PC-3 (cell line): ENCODE measurements at regions not wholly inside any gene's neighbourhood (a gene's known extent, or its start where the extent isn't known, plus 50 kb on each side); places are given as distances from the start of the nearest gene placed in this dataset.

Experiments
- ATAC-seq: fragments of 200-7000 bp; cut with Tn5 transposase; 2 replicates; pipeline ENCODE4 v1.9.1; 2020; ENCODE audit warnings: mild to moderate bottlenecking, moderate library complexity
- BruUV-seq: library from RNA; stranded (reverse); fragments of 400-500 nt; replicated peaks from 2 replicates; lab custom pipeline; 2021; lab: Mats Ljungman, UMichigan
- CTCF ChIA-PET: fragments of 300-600 bp; sonication (Branson Sonifier 250); formaldehyde crosslinking; loops from one replicate; lab custom pipeline; 2022; ENCODE audit warnings: antibody characterized with exemption; lab: Charles Lee
- POLR2A ChIA-PET: fragments of 300-600 bp; sonication (Branson Sonifier 250); formaldehyde crosslinking; loops from one replicate; lab custom pipeline; 2022; ENCODE audit warnings: antibody characterized with exemption; ENCODE audit not compliant: unreplicated experiment; lab: Charles Lee
- DNase-seq: peaks from one replicate; pipeline ENCODE4 v3.0.0-alpha.2; 2015
- H2AFZ ChIP-seq: fragments of 300-600 bp; sonication (generic); 2 replicates; pipeline ENCODE4 v1.6.0; 2016; ENCODE audit warnings: antibody characterized with exemption, low read length
- H3F3A ChIP-seq: fragments of 300-600 bp; sonication (generic); one replicate; pipeline ENCODE4 v1.6.0; 2017; ENCODE audit warnings: antibody characterized with exemption, low read length, control low read depth, mild to moderate bottlenecking; ENCODE audit not compliant: unreplicated experiment
- H3K27ac ChIP-seq: fragments of 300-600 bp; sonication (generic); 2 replicates; pipeline ENCODE4 v1.5.1; 2016; ENCODE audit warnings: mild to moderate bottlenecking, low read length
- H3K27me3 ChIP-seq: fragments of 300-600 bp; sonication (generic); 2 replicates; pipeline ENCODE4 v1.6.1; 2016; ENCODE audit warnings: low read length, mixed read lengths
- H3K36me3 ChIP-seq: fragments of 300-600 bp; sonication (generic); 2 replicates; pipeline ENCODE4 v1.6.1; 2016; ENCODE audit warnings: low read depth, mixed run types, low read length, mixed read lengths
- H3K4me1 ChIP-seq: fragments of 300-600 bp; sonication (generic); 2 replicates; pipeline ENCODE4 v1.5.1; 2016; ENCODE audit warnings: low read length; ENCODE audit not compliant: insufficient read depth
- H3K4me2 ChIP-seq: fragments of 300-600 bp; sonication (generic); 2 replicates; pipeline ENCODE4 v1.6.0; 2016; ENCODE audit warnings: low read length
- H3K4me3 ChIP-seq: fragments of 300-600 bp; sonication (generic); 2 replicates; pipeline ENCODE4 v1.5.1; 2016; ENCODE audit warnings: mild to moderate bottlenecking, low read length, mixed read lengths
- H3K79me2 ChIP-seq: fragments of 300-600 bp; sonication (generic); 2 replicates; pipeline ENCODE4 v1.6.1; 2017; ENCODE audit warnings: low read length, mixed read lengths
- H3K9ac ChIP-seq: fragments of 300-600 bp; sonication (generic); 2 replicates; pipeline ENCODE4 v1.6.0; 2016; ENCODE audit warnings: mild to moderate bottlenecking, low read length
- H3K9me2 ChIP-seq: fragments of 300-600 bp; sonication (generic); replicated peaks from 2 replicates; pipeline ENCODE4 v1.6.1; 2016; ENCODE audit warnings: mixed run types, low read length, mixed read lengths
- H3K9me3 ChIP-seq: fragments of 300-600 bp; sonication (generic); 2 replicates; pipeline ENCODE4 v1.6.1; 2016; ENCODE audit warnings: low read length, mixed read lengths
- H4K20me1 ChIP-seq: fragments of 300-600 bp; sonication (generic); 2 replicates; pipeline ENCODE4 v1.6.1; 2016; ENCODE audit warnings: low read length, mixed read lengths
- EZH2 ChIP-seq: fragments of 300-600 bp; sonication (generic); IDR thresholded peaks from one replicate; pipeline ENCODE4 v1.6.1; 2017; ENCODE audit warnings: antibody characterized with exemption, mild to moderate bottlenecking, low read length; ENCODE audit not compliant: unreplicated experiment
- EZH2phosphoT487 ChIP-seq: fragments of 300-600 bp; sonication (generic); IDR thresholded peaks from 2 replicates; pipeline ENCODE4 v1.6.1; 2018; ENCODE audit warnings: mild to moderate bottlenecking, antibody characterized with exemption, low read length, borderline replicate concordance
- intact Hi-C: fragments of 100-400 bp; cut with micrococcal nuclease; formaldehyde crosslinking; loops from 2 replicates; pipeline ENCODE4 v1.9.0; 2023
- TF ChIP-seq, protein P1 (sequence below): fragments of 300-600 bp; sonication (generic); conservative IDR thresholded peaks from 2 replicates; pipeline ENCODE4 v1.5.1; 2017; ENCODE audit warnings: antibody characterized with exemption, low read depth, mild to moderate bottlenecking, low read length

DNA sequence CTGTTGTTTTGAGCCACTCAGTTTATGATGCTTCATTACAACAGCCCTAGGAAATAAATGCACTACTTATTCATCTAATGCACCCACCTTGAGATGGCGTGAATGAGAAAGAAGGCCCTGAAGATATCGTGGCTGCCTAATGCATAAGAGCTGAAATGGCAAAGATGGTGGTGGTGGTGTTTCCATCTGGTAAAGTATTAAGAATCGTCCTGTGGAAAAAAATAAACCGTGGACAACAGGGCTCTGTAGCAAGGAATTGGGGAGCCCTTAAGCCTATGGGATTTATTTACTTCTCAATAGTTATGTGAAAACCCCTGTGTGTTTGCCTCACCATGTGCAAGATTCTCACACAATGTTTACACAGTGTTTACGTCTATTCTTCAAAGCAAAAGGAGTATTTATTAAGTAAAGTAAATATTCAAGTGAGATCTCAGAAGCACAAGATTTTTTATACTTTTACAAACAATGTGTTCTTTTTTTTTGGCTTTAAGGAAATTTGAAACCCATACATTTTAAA, 1555.2 kb upstream of the FLRT2 start:
- intact Hi-C loops, result no loop called here
- no peak overlapping the region for H2AFZ ChIP-seq
- POLR2A ChIA-PET, result no interaction called here

DNA sequence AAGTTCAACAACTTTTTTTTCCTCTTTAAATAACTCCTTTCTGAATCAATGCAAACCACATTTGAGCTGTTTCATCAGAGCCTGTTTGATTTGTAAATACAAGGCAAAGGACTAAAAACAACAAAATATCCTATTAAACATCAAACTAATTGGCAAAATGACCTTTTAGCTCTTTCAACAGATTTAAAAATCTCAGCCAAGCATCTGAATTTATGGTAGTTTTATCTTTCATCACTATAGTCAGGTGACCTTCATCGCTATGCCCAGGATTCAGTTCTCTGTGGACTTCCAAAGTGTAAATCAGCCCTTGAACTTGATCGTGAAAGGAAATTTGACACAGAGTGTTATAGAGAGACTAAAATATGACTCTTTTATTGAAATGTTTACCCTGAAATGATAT, 1554.5 kb upstream of the FLRT2 start:
- H3K9me2 ChIP-seq, result no peaks in the 10 kb centered on the region
- H3K4me3 ChIP-seq, result no peak overlapping the region
- H2AFZ ChIP-seq, result no peak overlapping the region
- no peaks in the 10 kb centered on the region for H3K36me3 ChIP-seq
- no peaks in the 10 kb centered on the region for H3K79me2 ChIP-seq
- H3K4me1 ChIP-seq, result no peaks in the 10 kb centered on the region
- H3K27ac ChIP-seq, result no peak overlapping the region
- no peak for DNase-seq
- ATAC-seq, result no peak
- no peak overlapping the region for H3K4me2 ChIP-seq
- intact Hi-C loops, result no loop called here
- no peak overlapping the region for H3K9ac ChIP-seq
- H4K20me1 ChIP-seq, result no peaks in the 10 kb centered on the region
- CTCF ChIA-PET, result no interaction called here
- H3K27me3 ChIP-seq, result no peaks in the 10 kb centered on the region
- no peaks in the 10 kb centered on the region for H3F3A ChIP-seq
- TF ChIP-seq, protein P1, sequence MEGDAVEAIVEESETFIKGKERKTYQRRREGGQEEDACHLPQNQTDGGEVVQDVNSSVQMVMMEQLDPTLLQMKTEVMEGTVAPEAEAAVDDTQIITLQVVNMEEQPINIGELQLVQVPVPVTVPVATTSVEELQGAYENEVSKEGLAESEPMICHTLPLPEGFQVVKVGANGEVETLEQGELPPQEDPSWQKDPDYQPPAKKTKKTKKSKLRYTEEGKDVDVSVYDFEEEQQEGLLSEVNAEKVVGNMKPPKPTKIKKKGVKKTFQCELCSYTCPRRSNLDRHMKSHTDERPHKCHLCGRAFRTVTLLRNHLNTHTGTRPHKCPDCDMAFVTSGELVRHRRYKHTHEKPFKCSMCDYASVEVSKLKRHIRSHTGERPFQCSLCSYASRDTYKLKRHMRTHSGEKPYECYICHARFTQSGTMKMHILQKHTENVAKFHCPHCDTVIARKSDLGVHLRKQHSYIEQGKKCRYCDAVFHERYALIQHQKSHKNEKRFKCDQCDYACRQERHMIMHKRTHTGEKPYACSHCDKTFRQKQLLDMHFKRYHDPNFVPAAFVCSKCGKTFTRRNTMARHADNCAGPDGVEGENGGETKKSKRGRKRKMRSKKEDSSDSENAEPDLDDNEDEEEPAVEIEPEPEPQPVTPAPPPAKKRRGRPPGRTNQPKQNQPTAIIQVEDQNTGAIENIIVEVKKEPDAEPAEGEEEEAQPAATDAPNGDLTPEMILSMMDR, result no peak
- TF ChIP-seq EZH2phosphoT487 (no peak), EZH2 (no peak)
- H3K9me3 ChIP-seq, result peaks cover 5% of the 10 kb centered on the region
- BruUV-seq, result no TSS peak
- POLR2A ChIA-PET, result no interaction called here

More for the DNA sequence above, 1555.2 kb upstream of the FLRT2 start:
- no peaks in the 10 kb centered on the region for H3K9me2 ChIP-seq
- H3K27me3 ChIP-seq, result no peaks in the 10 kb centered on the region
- DNase-seq (no peak), ATAC-seq (no peak)
- H3K27ac ChIP-seq, result no peak overlapping the region
- no peak overlapping the region for H3K4me2 ChIP-seq
- no peaks in the 10 kb centered on the region for H3K79me2 ChIP-seq
- H4K20me1 ChIP-seq, result no peaks in the 10 kb centered on the region
- H3K9me3 ChIP-seq, result peaks cover 4% of the 10 kb centered on the region; the same call in 1 of the 2 replicates
- H3K4me3 ChIP-seq, result no peak overlapping the region
- no TSS peak for BruUV-seq
- TF ChIP-seq, protein P1, result no peak
- no peak for TF ChIP-seq EZH2
- no peak for TF ChIP-seq EZH2phosphoT487
- no peaks in the 10 kb centered on the region for H3K36me3 ChIP-seq
- no peaks in the 10 kb centered on the region for H3K4me1 ChIP-seq
- CTCF ChIA-PET, result no interaction called here
- no peaks in the 10 kb centered on the region for H3F3A ChIP-seq
- no peak overlapping the region for H3K9ac ChIP-seq

DNA sequence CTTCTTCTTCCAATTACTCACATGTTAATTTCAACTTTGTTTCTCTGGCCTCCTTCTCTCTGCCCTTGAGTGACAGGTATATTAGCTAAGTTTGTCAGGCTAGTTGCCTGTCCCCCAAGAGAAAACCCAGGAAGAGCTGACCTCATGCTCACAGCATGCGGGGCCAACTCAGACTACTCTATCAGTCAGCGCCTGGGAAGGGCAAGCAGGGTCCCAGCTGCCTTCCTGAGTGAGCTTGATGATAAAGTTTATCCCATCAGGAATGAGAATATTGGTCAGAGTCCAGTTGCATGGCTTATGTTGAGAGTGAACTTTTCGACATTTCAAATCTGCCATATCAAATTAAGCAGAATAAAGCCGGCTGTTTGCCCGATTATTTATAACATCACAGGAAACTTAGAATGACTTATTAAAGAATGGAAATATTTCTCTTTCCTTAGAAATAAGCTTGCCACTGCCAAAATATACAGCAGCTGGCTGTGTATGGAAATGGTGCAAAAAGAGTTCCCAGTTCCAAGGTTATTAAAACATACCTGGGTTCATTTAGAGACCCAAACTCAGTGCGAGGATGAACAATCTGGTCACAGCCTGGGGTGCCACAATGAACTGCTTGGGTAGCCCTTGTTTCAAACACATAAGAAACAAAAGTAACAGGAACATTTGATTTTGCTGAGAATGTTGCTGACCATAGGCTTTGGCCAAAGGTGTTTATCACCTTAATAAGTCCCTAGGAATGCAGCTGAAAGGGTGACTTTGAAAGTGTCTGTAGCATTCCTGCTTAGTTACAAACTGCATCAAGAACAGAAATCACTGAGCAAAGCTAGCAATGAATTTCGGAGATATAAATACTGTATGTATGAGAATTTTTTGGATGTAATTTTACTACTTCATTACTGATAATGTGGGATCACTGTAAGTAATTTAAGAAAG, 1553.8 kb upstream of the FLRT2 start:
- TF ChIP-seq EZH2phosphoT487 (no peak), EZH2 (no peak)
- TF ChIP-seq, protein P1, result no peak
- intact Hi-C loops, result no loop called here
- Histone ChIP-seq H3K36me3 (no peaks in the 10 kb centered on the region), H3K9me2 (no peaks in the 10 kb centered on the region), H2AFZ (no peak overlapping the region), H3K27me3 (no peaks in the 10 kb centered on the region), H3K9ac (no peak overlapping the region), H3K4me3 (no peak overlapping the region), H3K27ac (no peak overlapping the region), H3K4me2 (no peak overlapping the region), H4K20me1 (no peaks in the 10 kb centered on the region), H3K4me1 (no peaks in the 10 kb centered on the region), H3F3A (no peaks in the 10 kb centered on the region), H3K9me3 (peaks cover 8% of the 10 kb centered on the region), H3K79me2 (no peaks in the 10 kb centered on the region)
- BruUV-seq, result no TSS peak
- ChIA-PET POLR2A (no interaction called here), CTCF (no interaction called here)
- no peak for DNase-seq
- no peak for ATAC-seq
